Tibial nerve (tissue), 4 donors: ENCODE measurements at regions not wholly inside any gene's neighbourhood (a gene's known extent, or its start where the extent isn't known, plus 50 kb on each side); places are given as distances from the start of the nearest gene placed in this dataset.

Experiments used
- EP300 ChIP-seq, 2 donors: sonication (generic); formaldehyde crosslinking; IDR thresholded peaks; one replicate each; pipeline ENCODE4 v1.6.1; 2017; ENCODE audit warnings: antibody characterized with exemption in 2 of 2, mild to moderate bottlenecking in 1 of 2
- POLR2A ChIP-seq, 2 donors: fragments of 450-650 bp; IDR thresholded peaks; one replicate each; pipeline ENCODE4 v1.6.1; 2017; ENCODE audit warnings: antibody characterized with exemption in 2 of 2, mild to moderate bottlenecking in 2 of 2, moderate library complexity in 2 of 2
- TF ChIP-seq, protein P1 (sequence below), 5 experiments: fragments of 200-600 bp in 3 of 5; fragments of 450-650 bp in 2 of 5; sonication (generic) in 3 of 5; IDR thresholded peaks; one replicate each; pipeline ENCODE4 v1.5.1; 2016 to 2019; ENCODE audit warnings: antibody characterized with exemption in 5 of 5, mild to moderate bottlenecking in 3 of 5, moderate library complexity in 2 of 5

DNA sequence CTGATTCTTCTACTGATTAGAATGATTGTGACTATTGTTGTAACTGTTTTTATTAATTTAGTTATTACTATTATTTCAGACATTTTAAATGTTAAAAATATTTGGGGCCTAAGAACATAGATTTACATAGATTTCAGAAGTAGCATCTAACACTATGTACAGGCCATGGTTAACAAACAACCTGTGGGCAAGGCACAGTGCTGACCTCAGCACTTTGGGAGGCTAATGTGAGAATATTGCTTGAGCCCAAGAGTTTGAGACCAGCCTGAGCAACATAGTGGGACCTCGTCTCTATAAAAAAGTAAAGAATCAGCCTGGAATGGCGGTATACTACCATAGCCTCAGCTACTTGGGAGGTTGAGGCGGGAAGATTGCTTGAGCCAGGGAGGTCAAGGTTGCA, 69.1 kb upstream of the CNTN4 start:
- TF ChIP-seq, protein P1, sequence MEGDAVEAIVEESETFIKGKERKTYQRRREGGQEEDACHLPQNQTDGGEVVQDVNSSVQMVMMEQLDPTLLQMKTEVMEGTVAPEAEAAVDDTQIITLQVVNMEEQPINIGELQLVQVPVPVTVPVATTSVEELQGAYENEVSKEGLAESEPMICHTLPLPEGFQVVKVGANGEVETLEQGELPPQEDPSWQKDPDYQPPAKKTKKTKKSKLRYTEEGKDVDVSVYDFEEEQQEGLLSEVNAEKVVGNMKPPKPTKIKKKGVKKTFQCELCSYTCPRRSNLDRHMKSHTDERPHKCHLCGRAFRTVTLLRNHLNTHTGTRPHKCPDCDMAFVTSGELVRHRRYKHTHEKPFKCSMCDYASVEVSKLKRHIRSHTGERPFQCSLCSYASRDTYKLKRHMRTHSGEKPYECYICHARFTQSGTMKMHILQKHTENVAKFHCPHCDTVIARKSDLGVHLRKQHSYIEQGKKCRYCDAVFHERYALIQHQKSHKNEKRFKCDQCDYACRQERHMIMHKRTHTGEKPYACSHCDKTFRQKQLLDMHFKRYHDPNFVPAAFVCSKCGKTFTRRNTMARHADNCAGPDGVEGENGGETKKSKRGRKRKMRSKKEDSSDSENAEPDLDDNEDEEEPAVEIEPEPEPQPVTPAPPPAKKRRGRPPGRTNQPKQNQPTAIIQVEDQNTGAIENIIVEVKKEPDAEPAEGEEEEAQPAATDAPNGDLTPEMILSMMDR (IDR thresholded peaks at IDR 0.05) = no peak
- TF ChIP-seq POLR2A (IDR thresholded peaks at IDR 0.05) (no peak), EP300 (IDR thresholded peaks at IDR 0.05) (no peak)
